HG03439 (cell line): ENCODE measurements at regions not wholly inside any gene's neighbourhood (a gene's known extent, or its start where the extent isn't known, plus 50 kb on each side); places are given as distances from the start of the nearest gene placed in this dataset.

Experiments used
- ATAC-seq: cut with Tn5 transposase; IDR thresholded peaks from one replicate; pipeline ENCODE4 v1.9.1; 2021; ENCODE audit warnings: mild to moderate bottlenecking, moderate library complexity; ENCODE audit not compliant: unreplicated experiment

GRCh38 chr9:119435076-119435475 lies 65.8 kb upstream of the BRINP1 start:
- no peak for ATAC-seq

DNA sequence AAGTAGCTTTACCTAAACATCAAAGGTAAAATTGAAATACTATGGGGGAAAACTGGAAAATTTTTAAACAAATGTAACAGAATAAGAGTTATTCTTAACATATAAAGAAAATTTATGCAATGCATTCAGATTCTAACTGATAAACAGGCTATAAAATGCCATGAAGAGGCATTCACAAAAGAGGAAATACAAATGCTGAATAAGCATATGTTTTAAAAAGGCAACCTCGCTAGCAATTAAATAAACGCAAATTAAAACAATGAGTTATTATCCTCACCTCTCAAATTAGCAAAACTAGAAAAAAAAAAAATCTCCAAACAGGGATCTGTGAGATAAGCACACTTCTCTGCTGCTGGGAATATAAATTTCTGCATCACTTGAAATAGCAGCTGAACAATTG lies 63.2 kb upstream of the BRINP1 start:
- no peak for ATAC-seq

- no peak for ATAC-seq
Observed at GRCh38 chr9:119429302-119429701, 60.1 kb upstream of the BRINP1 start.

GRCh38 chr9:119420231-119420630 lies 51.0 kb upstream of the BRINP1 start:
- ATAC-seq, result no peak
